Activated gamma-delta T cell treated with Interleukin-2 at 50 U/mL for 16 hours (primary cell): ENCODE measurements at regions not wholly inside any gene's neighbourhood (a gene's known extent, or its start where the extent isn't known, plus 50 kb on each side); places are given as distances from the start of the nearest gene placed in this dataset.
"Not testable (repeated sequence)": the region's sequence is repeated elsewhere in the genome, so short reads cannot be mapped to it uniquely, and the experiment has no call there.

Experiments
- DNase-seq: peaks from one replicate; pipeline ENCODE4 v3.0.0-alpha.2; 2020

GRCh38 chr5:57653636-57654290 is 171.2 kb upstream of the ACTBL2 start:
- DNase-seq: no peak

DNA sequence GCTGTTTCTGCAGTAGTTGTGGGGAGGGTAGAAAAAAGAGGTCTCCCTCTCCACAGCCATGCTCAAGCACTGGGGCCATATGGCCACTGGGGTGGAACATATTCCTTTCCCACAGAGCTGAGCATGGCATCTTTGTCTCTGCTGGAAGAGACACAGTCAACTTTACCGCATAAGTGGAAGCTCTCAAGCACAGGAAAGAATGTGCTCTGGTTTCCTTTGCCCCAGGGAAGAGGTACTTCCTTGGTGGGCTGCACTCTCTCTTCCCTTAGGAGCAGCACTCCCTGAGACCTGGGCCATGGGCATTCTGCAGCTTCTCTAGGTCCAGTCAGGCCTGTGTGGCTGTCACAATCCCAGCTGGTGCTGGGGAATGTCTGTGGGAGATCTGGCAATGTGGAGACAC is 168.5 kb upstream of the ACTBL2 start:
- no peak for DNase-seq

DNA sequence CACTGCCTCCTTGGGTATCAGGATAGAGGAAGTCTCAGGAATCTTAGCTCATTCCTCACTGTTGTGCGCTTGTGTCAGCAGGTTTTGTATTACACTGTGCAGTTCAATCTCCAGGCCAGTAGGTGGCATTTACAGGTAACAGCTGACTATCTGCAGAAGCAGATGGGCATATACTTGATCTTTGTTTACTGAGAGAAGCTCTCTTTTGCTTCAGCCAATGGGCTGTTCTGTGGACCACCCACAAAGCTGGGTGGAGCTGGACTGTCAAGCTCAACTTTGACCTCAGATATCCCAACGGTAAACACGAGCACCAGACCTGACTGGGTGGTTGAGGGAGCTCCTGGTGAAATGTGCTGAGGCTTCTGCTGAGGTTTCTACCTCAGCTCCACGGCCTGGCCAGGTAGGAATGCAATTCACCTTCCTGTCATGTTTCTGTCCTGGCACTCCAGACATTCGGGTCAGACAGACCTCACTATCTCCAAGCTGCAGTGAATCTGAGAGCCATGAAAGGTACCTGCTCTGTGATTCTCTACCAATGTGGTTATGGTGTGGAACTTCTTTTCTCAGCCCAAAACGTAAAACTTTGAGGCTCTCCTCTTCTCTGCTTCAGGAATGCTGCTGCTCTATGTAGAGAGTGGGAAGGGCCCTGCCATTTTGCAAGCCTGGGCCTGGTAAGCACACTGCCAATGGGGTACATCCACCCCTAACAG is 167.9 kb upstream of the ACTBL2 start:
- no peak for DNase-seq

DNA sequence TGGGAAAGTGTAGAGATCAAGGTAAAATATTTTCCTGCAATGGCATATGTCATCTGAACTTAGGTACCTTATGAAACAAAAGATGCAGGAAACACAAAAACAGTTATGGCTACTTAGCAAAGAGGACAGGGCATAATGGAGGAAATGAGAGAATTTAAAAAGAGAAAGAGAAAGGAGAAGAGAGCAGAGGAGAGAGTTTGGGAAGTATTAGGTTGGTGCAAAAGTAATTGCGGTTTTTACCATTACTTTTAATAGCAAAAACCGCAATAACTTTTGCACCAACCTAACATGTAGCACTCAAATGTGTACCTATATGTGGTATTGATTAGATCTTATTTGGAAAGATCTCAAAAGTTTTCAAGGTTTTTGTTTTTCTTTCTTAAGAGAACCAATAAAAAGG is 160.1 kb upstream of the ACTBL2 start:
- no peak for DNase-seq

- no peak for DNase-seq
These were observed 159.5 kb upstream of the ACTBL2 start for GRCh38 chr5:57642066-57642465.

DNA sequence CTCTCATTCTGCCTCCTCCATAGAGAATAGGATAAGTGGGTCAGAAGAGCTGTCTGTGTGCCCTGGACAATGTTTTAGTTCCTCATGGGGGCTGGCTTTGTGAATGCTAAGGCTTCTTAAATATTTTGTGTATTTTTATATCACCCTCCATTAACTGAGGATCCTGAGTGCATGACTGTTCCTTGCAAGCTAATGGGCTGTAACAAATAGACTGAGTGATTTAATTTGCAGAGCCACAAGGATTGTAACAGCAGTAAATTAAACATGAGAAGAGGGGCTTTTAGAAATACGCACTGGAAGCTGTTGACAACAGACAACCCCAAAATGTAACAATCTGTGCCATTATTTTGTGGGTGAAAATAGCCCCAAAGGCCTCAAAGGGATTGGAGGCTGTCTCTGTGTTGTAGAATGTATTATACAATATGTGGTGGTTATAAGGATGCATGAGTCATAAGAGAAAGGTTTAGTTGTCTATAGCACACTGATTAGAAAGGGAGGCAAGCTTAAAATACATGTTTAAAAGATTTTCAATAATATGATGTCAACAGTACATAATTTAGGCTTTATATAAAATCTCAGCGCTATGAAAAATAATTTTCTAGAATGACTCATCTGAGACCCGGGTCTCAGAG is 152.7 kb upstream of the ACTBL2 start:
- no peak for DNase-seq

DNA sequence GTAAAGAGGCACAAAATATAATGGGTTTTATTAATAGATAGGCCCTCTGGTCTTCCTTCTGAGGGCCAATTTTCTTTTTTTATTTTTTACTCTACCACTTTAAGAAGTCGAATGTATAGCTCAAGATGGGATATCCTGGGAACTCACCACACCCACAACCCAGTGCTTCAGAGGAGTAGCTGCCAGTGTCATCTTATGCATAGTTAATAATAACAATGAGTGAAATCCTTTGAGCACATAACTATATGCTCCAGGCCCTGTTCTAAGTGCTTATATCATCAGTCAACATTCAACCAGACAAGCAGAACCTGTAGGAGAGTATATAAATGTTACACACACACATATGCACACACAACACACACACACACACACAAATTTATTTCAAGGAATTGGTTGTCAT is 150.3 kb upstream of the ACTBL2 start:
- no peak for DNase-seq

DNA sequence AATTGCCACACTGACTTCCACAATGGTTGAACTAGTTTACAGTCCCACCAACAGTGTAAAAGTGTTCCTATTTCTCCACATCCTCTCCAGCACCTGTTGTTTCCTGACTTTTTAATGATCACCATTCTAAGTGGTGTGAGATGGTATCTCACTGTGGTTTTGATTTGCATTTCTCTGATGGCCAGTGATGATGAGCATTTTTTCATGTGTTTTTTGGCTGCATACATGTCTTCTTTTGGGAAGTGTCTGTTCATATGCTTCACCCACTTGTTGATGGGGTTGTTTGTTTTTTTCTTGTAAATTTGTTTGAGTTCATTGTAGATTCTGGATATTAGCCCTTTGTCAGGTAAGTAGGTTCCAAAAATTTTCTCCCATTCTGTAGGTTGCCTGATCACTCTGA is 148.5 kb upstream of the ACTBL2 start:
- DNase-seq: not testable (repeated sequence)

DNA sequence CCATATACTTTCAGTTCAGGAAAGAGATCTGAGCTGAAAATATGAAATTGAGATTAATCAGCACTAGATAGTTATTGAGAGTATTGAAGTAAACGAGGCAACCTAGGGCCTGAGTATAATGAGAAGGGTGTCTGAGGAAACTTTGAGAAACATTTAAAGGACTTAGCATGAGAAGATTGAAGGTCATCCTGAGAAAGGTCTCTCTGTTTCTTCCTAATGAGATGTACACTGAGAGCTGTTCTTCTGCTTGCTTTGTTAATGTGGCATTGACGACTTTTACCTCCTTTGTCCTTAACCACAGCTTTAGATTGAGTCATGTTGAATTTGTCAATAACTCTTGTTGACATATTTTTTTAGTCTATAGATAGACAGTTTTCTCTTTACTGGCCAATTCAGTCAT is 145.1 kb upstream of the ACTBL2 start:
- no peak for DNase-seq

DNA sequence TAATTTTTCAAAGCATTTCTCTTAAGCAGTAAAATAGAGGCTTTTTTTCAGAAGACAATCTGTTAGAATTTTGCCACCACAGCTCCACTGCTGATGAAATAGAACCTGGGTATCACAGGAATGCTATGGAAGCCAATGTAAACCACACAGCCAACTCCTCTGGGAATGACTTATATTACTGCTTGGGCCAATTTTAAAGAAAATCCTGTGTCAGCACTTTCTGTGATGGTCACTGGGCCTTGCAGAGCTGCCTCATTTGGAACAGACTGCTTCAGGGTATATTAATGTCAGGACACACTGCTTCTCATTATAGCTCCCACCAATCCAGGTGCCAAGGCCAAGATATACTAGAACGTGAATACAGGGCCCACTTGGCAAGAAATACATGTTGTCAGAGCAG is 144.1 kb upstream of the ACTBL2 start:
- DNase-seq: no peak

GRCh38 chr5:57621624-57622023 is 139.0 kb upstream of the ACTBL2 start:
- DNase-seq: no peak

GRCh38 chr5:57618767-57619381 is 136.3 kb upstream of the ACTBL2 start:
- no peak for DNase-seq

DNA sequence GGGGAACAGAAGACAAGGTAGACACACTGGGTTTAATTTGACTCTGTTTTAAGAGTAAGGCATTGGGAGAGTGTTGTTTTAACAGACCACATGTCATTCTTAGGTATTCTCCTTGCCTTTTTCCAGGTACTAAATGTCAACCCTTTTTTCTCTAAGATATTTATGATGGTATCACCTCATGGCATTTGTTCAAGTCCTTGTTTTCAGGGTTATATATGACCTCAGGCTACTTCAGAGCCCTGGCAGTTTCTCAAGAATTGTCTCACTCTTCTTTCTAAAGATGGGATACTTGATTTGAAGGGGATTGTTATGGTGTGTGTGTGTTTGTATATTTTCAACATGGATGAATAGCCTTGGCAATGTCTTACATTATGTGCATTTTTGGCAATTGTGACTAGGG is 131.1 kb upstream of the ACTBL2 start:
- no peak for DNase-seq

DNA sequence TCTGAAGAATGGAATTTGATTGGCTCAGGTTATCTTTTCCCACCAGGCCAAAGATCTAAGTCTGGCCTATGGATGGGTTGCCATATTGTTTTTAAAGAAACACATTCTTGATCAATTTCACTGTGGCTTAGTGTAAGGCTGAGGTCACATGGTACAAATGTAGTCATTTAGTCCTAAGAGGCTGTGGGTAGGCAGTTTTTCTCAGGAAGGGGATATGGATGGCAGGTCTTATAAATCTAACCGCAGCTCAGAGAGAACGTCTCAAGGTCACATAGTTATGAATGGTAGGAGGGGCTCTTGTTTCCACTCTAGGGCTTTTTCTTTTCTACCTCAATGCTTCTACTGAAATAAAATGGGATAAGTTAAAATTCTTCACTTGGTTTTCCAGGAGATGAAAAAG is 128.6 kb upstream of the ACTBL2 start:
- no peak for DNase-seq

- no peak for DNase-seq
These were observed 125.9 kb upstream of the ACTBL2 start for GRCh38 chr5:57608542-57608941.

DNA sequence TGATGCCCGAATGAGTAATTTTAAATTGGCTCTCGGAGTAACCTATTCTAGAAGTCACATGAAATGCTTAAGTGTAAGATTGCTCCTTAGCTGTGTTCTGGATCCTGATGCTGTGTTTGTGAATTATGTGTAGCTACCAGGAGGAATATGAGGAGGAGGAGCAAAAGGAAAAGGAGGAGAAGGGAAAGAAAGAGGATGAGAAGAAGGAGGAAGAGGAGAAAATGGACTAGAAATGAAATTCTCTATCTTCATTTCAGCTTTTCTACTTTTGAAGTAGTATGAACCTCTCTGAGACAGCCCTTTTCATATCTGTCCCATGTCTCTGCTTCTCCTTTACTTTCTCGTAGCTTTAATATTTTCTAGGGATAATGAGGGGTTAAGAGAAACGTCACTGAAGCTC is 119.4 kb upstream of the ACTBL2 start:
- DNase-seq: no peak

GRCh38 chr5:57600321-57600720 is 117.7 kb upstream of the ACTBL2 start:
- no peak for DNase-seq

- no peak for DNase-seq
These were observed 116.1 kb upstream of the ACTBL2 start for GRCh38 chr5:57598756-57599155.

DNA sequence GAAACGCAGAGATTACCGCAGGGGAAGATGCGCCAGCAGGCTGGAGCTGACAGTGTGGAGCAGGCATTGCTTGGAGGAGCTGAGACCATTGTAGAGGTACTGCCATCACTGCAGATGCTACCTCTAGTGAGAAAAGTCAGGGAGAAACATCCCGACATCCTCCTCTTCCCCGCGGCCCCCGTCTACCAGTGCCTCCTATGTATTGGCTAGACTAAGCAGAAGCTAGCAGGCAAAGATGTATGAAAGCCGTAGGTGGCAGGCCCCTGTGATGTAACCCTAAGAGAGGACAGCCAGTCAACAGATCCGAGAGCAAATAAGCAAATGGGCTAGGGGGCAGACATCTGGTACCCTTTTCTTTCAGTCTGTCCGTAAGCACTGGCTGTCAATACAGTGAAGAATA is 115.5 kb upstream of the ACTBL2 start:
- DNase-seq: no peak

- no peak for DNase-seq
These were observed 112.9 kb upstream of the ACTBL2 start for GRCh38 chr5:57595523-57595991.

DNA sequence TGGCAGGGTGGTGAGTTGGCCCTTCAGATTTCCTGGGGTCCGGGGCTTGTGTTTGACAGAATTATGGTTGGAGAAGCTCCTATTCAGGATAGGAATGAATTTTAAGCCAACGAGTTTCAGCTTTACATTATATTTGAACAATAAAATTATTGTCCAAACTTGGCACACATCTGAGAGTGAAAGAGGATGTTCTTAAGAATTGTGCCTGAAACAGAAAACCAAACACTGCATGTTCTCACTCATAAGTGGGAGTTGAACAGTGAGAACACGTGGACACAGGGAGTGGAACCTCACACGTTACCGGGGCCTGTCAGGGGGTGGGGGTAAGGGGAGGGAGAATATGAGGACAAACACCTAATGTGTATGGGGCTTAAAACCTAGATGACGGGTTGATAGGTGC is 111.8 kb upstream of the ACTBL2 start:
- DNase-seq: no peak

DNA sequence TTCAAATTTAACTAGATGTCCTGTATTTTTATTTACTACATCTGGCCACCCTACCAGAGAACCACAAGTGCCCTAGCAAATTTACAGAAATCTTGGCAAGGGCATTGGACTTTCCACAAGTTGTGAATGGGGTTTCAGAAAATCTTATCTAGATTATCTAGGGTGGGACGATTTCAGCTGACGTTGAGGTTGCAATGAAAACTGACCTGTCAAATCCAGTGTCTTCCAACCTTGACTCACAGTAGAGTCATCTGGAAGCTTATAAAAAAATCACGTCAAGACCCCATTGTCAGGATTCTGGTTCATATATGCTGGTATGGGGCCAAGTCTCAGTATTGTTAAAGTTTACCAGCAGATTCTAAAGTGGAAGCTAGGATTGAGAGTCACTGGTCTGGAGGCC is 109.6 kb upstream of the ACTBL2 start:
- DNase-seq: no peak

GRCh38 chr5:57586649-57587048 is 104.0 kb upstream of the ACTBL2 start:
- DNase-seq: no peak

DNA sequence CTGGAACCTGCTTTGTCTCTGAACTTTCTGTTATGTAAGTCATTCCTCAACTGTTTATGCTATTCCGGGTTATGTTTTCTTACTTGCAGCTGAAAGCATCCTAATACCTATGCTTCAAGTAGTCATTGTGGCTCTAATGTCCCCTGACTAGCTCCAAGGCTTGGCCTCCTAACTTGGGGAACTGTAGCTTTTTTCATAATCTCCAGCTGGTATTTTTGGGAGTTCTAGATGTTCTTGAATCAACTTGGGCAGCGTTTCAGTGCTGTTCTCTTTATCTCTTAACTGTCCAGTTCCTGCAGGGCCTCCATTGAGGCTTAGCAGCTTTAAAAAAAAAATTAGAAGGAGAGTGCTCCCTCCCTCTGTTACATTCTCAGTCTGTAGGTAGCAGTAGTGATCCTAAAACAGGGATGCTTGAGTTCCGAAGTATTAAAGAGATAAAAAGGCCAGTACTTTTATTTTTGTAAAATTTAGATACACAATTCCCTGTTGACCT is 100.0 kb upstream of the ACTBL2 start:
- DNase-seq: no peak
